Stimulated activated CD4-positive, alpha-beta T cell treated with anti-CD3 and anti-CD28 coated beads, Interleukin-12 subunit alpha, Interleukin-12 subunit beta, amount 100 ng/mL, for 48 hours (primary cell): ENCODE measurements at regions not wholly inside any gene's neighbourhood (a gene's known extent, or its start where the extent isn't known, plus 50 kb on each side); places are given as distances from the start of the nearest gene placed in this dataset.

ENCODE experiments used
- DNase-seq, 3 donors: peaks; one replicate each; pipeline ENCODE4 v3.0.0-alpha.2; 2020; ENCODE audit warnings: low read depth in 2 of 3, low spot score in 1 of 3

GRCh38 chr1:55503663-55504305 lies 288.6 kb upstream of the USP24 start:
- no peak for DNase-seq

- no peak for DNase-seq
Observed at GRCh38 chr1:55500601-55501000, 285.4 kb upstream of the USP24 start.

DNA sequence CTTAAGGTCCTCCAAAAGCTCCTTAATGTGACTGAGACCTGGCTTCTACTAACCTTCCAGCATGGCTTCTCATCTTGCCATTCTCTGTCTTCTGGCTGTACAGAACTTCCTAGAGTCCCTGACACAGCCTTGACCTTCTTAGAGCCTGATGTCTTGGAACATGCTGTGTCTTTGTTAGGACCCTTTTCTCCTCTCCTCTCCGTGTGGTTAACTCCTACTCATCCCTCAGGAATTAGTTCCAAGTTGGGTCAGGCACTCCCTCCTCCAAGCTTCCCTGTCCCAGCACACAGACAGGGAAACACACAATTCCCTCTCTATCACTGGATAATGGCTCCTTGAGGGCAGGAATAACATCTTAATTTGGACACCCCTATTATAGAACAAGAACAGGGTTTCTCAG lies 275.4 kb upstream of the USP24 start:
- DNase-seq, result no peak

GRCh38 chr1:55484173-55484572 lies 269.0 kb upstream of the USP24 start:
- no peak for DNase-seq

- DNase-seq, result no peak
Observed at GRCh38 chr1:55483523-55483922, 268.4 kb upstream of the USP24 start.

DNA sequence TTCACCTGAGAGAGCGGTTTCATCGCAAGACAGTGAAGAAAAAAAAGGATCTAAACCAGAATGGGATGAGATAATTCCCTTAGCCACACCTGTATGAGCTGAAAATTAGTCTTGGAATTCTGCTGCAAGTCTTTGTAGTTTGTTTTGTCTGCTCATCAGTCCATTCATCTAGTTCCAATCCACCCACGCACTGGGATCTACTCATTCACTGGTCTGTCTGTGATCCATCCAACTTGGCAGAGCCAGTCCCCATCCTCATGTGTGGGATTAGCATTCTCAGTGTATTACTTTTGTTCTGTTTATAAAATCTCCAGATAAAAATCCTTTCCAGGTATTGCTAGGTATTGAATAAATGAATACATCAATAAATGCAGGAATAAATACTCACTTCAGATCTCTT lies 266.5 kb upstream of the USP24 start:
- DNase-seq, result no peak

GRCh38 chr1:55480029-55480795 lies 265.0 kb upstream of the USP24 start:
- DNase-seq, result no peak

- DNase-seq, result no peak
Observed at GRCh38 chr1:55478742-55479141, 263.6 kb upstream of the USP24 start.

DNA sequence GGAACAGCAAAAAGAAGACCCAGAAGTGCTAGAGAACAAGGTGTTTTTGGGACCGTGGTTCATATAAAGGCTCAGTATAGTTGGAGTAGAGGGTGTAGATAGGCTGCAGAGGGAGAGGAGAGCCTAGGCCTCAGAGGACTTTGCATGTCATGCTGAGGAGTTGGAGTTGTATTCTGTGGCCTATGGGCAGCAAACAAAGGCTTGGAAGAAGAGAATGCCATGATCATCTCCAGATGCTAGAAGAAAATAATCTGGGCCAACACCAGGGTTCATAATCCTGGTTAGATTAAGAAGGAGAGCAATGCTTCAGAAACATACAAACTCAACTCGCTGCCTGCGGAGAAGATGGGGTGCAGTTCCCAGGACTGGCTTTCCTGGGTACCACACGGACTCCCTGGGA lies 262.8 kb upstream of the USP24 start:
- no peak for DNase-seq

- DNase-seq, result no peak
Observed at GRCh38 chr1:55476445-55477015, 261.4 kb upstream of the USP24 start.

- DNase-seq, result no peak
Observed at GRCh38 chr1:55474168-55474786, 259.1 kb upstream of the USP24 start.

DNA sequence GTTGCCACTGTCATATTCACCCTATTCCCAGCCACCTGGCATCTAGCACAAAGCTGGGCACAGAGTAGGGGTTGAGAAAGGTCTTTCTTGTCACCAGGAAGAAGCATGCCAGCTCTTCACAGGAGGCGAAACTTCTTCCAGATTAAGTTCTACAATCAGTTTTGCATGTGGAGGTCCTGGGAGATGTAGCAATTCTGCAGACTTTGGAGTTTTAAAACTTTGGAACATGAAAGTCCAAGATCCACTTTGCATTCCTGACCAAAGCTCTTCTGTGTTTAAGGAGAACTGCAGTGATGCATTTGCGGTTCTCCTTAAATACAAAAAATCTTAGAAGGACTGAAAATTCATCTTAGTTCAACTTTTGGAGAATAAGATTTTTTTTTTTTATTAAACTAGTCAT lies 258.5 kb upstream of the USP24 start:
- no peak for DNase-seq

GRCh38 chr1:55472784-55473183 lies 257.6 kb upstream of the USP24 start:
- no peak for DNase-seq

- no peak for DNase-seq
Observed at GRCh38 chr1:55472115-55472514, 257.0 kb upstream of the USP24 start.

DNA sequence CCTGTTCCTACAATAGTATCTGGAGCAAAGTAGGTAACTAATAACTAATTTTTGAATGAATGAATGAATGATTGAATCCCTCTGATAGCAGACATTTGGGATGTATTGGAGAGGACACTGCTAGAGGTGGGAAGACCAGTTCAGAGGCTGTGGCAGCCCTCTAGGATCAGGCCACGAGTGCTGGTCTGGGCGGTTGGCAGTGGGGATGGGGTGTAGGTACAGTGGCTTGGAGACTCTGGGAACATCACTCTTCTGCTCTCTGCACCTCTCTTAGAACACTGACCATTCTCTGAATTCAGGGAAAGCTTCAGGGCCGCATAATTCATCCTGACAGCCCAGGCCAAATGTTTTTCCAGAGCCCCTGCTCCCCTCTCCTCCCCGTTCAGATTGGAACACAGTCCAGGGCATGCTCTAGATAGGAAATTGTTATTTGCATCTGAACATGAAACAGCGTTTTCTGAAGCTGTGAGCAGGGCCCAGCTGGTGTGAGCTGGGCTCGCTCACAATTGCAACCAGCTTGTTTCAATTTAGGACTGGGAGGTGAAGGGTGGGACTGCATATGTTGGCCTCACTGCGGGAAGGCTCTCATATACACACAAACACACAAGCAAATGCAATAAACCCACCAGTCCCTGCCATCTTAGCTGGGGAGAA lies 253.1 kb upstream of the USP24 start:
- no peak for DNase-seq

DNA sequence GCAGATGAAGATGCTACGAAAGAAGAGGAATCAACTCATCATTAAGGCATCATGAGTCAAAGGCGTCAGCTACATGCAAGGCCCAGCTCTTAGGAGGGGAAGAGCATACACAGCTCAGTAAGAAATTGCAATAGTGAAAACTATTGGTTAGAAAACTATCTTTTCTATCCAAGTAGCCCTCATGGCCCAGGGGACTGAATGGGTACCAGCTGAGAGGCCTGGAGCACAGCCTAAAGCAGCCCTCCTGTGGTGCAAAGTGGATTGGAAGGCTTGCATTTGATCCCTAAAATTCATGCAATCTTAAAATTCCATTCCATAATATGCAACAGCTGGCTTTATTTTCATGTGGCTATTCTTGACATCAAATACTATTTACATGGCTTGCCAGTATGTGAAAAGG lies 251.8 kb upstream of the USP24 start:
- no peak for DNase-seq

GRCh38 chr1:55466373-55466772 lies 251.2 kb upstream of the USP24 start:
- DNase-seq, result no peak

- no peak for DNase-seq
Observed at GRCh38 chr1:55464550-55464949, 249.4 kb upstream of the USP24 start.

GRCh38 chr1:55463814-55464475 lies 248.8 kb upstream of the USP24 start:
- no peak for DNase-seq

DNA sequence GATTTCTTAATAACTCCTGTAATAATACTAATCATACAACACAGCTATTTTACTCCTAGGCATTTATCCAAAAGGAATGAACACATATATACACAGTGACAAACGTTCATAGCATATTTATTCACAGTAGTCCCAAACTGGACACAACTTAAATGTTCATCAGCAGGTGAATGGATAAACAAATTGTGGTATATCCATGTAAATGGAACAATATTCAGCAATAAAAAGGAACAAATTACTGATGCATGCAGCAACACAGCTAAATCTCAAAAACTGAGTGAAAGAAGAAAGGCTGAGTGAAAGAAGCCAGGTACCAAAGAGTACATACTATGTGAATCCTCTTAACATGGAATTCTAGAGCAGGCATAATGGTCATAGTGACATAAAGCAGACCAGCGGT lies 242.7 kb upstream of the USP24 start:
- DNase-seq, result no peak

DNA sequence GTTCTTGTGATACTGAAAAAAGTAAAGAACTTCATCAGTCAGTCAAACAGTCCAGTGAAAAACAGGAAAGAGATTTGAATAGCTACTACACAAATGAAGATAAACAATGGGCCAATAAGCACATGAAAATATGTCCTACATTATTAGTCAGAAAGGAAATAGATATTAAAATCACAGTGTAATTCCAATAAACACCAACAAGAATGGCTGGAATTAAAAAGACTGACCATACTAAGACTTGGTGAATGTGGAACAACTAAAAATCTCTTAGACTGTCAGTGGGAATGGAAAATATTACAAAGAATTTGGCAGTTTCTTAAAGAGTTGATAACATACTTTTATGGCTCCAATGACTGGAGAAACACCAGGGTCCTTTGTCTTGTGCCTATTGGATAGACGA lies 241.8 kb upstream of the USP24 start:
- DNase-seq, result no peak
